Fibroblast of skin of back (primary cell): ENCODE measurements at regions not wholly inside any gene's neighbourhood (a gene's known extent, or its start where the extent isn't known, plus 50 kb on each side); places are given as distances from the start of the nearest gene placed in this dataset.
"Not testable (repeated sequence)": the region's sequence is repeated elsewhere in the genome, so short reads cannot be mapped to it uniquely, and the experiment has no call there.

Experiments used
- DNase-seq: peaks from one replicate; pipeline ENCODE4 v3.0.0-alpha.2; 2013

GRCh38 chr2:123359636-123360035 lies 665.5 kb upstream of the CNTNAP5 start:
- peak; percentile 8 for DNase-seq

DNA sequence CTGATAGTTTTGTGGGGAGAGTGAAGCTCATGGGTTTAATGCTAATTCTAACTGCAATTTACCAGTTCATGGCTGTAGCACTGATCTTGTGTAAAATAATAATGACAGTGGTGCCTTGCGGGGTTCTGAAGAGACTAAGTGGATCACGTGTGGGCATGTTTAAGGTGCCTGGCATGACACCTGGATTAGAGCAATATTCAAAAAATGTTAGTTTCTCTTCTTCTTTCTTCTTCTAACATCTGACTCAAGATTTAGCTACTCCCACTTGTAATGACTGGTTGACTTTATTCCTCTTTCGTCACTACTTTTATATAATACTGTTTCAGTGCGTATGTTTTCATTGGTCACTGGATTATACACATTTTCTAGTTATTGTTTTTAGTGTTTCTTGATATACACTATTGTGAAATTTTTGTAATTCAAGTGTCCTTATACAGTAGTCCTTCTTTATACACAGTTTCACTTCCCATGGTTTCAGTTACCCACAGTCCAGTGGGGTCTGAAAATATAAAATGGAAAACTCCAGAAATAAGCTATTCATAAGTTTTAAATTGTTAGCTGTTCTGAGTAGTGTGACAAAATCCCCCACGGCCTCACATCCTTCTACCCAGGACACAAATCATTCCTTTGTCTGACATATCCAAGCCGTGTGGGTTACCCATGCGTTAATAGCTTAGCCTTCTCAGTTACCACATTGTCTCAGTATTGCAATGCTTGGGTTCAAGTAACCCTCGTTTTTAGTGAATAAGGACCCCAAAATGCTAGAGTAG lies 662.2 kb upstream of the CNTNAP5 start:
- no peak for DNase-seq

DNA sequence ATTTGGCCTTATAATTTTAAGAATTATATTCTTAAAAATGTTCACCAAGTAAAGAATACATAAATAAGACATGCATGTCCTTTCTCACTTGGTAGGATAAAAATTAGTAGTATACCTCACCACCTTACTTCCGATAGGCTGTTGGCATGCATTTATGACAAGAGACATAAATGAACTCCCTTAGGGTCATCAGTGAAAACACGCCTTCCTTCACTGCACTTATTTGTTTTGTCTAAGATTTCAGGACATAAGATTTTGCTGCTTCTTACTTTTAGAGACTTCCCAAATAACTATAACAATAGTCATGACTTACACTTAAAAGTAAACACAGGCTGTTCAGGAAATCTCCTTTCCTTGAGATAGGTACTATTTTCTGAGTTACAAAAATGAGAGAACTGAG lies 661.3 kb upstream of the CNTNAP5 start:
- no peak for DNase-seq

GRCh38 chr2:123364243-123364896 lies 660.7 kb upstream of the CNTNAP5 start:
- DNase-seq, result no peak

DNA sequence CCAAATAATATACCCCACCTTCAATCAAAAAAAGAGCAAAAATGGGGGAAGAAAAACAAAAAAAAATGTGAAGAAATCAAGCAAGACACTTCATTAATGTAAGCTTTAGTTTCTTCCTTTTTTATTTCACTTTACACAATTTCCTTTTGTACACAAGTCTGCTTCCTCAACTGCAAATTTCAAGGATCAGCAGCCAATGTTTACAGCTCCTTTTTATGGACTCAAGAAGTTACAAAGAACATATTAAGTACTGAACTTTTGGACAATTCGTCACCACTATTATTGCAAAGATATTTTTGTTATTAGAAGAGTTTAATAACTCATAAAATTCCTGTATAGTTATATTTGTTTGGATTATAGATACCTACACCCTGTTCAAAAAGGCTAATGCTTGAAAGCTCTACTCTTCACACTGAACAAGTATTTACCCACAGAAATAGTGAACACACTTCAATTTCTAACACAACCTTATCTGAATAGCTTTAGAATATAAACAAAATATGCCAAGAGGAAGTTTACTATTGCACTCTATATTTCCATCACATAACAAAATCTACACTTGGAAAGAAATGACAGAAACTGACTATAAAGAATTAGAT lies 658.7 kb upstream of the CNTNAP5 start:
- no peak for DNase-seq

DNA sequence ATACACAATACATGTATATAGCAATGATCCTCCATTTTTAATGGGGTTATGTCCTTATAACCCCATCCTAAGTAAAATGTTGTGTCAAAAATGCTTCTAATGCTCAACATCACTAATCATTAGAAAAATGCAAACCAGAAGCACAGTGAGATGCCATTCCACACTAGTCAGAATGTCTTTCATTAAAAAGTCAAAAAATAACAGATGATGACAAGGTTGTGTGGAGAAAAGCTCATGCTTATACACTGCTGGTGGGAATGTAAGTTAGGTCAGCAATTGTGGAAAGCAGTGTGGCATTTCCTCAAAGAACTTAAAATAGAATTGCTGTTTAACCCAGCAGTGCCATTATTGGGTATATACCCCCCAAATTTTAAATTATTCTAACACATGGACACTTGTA lies 654.9 kb upstream of the CNTNAP5 start:
- DNase-seq, result peak; percentile 65

DNA sequence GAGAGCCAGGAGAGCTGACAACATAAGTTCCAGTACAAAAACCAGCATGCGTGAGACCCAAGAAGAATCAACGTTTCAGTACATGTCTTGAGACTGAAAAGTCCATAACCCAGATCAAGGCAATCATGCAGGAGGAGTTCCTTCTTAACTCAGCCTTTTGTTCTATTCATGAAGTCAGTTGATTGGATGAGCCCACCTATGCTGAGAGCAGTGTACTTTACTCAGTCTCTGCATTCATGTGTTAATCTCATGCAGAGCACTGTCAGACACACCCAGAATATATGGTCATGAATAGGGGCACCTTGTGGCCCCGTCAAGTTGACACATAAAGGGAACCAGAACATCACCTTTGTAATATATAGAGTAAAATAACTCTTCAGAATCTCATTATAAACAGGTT lies 653.6 kb upstream of the CNTNAP5 start:
- DNase-seq, result no peak

GRCh38 chr2:123380370-123380935 lies 644.6 kb upstream of the CNTNAP5 start:
- DNase-seq, result peak; percentile 61

- no peak for DNase-seq
These were observed 609.4 kb upstream of the CNTNAP5 start for GRCh38 chr2:123415678-123416077.

DNA sequence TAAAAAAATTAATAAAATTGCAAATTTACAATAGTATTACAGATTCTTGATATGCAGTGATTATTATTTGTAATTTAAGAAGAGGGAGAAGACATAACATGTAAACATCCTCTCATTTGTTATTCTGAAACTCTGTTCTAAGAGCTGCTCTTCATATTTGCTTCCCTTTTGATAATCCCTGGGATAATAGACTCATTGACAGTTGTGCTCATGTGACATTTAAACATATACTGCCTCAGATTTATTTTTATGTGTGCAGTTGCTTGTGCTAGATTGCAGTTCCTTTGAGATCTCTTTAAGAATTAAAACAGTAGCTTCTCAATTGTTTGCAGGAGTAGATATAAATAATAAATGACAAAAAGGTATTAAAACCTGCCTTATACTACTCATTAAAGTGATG lies 605.1 kb upstream of the CNTNAP5 start:
- no peak for DNase-seq

DNA sequence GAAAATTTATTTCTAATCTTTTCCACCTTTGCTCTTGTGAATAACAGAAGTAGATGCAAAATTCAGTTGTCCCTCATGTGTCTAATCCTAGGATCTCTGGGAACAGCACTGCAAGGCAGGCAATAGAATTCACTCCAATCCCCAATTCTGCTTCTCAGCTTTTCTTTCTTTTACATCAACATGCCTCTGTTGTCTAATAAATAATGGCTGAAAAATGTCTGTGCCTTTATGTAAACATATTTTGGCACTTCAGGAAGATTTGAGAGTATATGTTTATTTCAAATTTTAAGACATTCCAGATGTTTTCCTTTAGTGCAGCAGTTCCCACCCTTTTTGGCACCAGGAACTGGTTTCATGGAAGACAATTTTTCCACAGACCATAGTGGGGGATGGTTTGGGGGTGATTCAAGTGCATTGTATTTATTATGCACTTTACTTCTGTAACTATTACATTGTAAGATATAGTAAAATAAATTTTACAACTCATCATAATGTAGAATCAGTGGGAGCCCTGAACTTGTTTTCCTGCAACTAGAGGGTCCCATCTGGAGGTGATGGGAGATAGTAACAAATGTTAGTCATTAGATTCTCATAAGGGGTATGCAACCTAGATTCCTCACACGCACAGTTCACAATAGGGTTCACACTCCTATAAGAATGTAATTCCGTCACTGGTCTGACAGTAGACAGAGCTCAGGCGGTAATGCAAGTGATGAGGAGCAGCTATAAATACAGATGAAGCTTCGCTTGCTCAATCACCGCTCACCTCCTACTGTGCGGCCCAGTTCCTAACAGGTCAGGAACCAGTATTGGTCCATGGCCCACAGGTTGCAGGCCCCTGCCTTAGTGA lies 590.3 kb upstream of the CNTNAP5 start:
- DNase-seq, result no peak

DNA sequence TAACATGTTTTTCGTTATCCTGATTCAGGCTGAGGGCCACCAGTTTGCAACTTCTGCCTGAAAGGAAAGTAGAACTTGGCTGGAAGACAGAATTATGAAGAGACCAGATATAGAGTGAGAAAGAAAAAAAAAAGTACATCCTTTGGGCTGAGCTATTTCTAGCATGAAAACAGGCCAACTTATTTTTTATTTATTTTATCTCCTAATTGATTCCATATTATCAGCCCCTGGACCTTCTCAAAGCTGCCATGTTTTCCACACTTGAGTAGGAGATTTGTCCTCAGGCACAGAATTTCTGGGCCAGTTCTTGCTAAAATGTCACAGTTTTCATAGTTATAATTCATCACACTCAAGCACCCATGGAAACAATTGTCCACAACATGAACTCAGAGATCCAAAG lies 586.8 kb upstream of the CNTNAP5 start:
- DNase-seq, result no peak

DNA sequence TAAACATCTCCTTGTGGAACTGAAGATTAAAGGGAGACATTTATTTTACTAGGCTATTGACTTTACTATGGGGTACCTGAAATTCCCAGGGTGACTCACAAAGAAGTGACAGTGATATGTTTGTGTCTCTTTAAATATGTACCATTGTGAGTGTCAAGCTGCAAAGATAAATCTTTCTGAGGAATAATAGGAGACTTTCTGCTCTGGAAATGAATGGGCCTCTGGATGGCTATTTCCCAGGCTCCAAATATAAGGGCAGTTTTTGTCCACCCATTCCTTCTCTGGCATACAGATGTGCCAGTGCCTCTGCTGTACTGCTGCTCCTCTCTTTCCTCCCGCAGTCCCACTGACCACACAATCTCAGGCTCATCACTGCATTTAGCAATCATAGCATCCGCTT lies 586.4 kb upstream of the CNTNAP5 start:
- no peak for DNase-seq

DNA sequence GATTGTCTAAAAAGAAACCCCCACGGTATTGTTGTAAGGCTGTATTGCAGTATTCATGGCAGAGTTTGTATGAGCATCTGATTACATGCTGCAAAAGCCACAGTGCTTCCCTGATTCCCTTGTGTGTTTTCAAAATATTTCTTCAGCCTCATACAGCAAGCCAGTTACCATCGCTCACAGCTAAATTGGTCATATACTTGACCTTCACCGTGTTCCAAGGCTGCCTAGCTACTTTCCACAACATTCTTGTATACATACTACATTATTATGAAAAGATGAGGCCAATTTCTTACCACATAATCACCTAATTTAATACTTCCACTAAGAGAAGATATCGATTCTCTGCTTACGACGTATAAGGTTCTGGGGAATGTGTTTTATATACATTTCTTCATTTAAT lies 576.3 kb upstream of the CNTNAP5 start:
- no peak for DNase-seq

DNA sequence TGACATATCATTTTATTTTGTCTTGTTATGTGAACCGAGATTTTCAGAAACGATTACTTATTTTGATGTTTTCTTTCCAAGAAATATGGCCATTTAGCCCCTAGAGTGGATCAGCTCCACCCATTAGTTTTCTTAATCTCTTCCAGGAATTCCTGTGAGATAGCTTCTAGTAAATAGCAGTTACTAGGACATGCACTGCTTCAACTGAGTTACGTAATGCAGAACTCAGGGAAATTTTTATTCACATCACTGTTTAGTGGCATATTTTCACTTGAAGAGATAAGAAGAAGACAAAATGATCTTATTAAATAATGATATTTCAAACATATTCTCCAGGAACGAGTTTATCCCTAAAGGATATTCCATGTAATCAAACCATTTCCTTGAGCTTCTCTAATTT lies 573.5 kb upstream of the CNTNAP5 start:
- DNase-seq, result no peak

DNA sequence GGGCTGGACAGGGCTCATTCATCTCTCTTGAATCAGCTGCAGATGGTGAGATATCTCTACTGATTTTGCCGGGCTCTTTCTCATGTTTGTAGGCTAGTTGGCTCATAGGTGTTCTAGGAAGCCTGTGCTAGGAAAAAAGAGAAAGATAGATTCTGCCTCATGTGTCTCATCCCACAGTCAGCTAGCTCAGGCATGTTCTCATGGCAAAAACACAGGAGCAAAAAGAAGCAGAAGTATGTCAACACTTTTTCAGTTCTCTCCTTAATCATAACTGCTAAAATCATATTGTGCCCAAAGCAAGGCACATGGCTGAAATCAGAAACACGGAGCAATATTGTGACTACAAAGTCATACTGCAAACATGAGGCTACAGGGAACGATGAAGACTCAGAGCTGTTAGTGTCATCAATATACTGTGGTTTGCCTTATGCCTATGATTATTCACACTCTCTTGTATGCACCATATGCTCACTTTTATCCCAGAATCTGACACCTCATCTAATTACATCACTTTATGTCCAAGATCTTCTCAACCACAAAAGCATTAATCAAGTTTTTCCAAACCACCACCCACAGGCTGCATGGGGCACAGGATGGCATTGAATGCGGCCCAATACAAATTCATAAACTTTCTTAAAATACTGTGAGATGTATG lies 571.9 kb upstream of the CNTNAP5 start:
- no peak for DNase-seq

DNA sequence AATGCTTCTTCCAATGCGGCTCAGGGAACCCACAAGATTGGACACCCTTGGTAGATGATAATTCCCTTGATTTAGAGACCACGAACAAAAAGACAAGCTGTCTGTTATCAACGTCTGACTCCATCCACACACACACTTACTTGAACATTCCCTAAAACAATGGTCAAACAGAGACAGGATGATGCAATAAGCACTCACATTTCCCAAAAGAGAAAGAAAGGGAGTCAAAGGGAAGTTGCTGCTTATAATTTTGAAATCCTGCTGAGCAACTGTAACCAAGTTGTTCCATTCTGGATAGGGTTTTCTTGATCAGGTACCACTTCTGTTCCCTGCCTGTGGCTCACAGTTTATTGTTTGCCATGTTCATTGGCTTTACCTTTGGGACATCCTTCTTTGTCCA lies 571.3 kb upstream of the CNTNAP5 start:
- no peak for DNase-seq

DNA sequence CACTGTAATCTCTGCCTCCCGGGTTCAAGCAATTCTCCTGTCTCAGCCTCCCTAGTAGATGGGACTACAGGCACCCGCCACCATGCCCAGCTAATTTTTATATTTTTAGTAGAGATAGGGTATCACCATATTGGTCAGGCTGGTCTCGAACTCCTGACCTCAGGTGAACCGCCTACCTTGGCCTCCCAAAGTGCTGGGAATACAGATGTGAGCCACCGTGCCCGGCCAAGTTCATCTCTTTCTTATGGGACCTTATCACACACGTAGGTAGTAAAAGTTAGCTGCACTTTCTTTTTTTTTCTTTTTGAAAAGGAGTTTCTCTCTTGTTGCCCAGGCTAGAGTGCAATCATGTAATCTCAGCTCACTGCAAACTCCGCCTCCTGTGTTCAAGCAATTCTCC lies 569.9 kb upstream of the CNTNAP5 start:
- not testable (repeated sequence) for DNase-seq

GRCh38 chr2:123456416-123456815 lies 568.7 kb upstream of the CNTNAP5 start:
- no peak for DNase-seq

DNA sequence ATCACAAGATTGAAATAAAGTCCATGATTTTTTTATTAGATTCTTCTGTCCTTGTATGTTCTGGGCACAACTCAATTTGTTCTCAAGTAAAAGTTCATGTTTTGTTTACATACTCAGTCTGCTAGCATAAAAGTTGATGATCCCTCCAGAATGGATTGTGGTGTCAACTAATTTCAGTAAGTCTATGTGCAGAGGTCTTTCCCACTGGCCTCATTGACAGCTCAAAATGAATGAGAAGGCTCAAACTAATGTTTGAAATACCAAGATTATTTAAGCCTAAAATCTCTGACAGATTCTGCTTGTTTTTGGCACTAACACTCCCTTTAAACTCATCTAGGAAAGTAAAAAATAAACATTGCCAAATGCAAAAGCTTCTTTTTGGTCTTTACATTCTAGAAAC lies 561.2 kb upstream of the CNTNAP5 start:
- no peak for DNase-seq

DNA sequence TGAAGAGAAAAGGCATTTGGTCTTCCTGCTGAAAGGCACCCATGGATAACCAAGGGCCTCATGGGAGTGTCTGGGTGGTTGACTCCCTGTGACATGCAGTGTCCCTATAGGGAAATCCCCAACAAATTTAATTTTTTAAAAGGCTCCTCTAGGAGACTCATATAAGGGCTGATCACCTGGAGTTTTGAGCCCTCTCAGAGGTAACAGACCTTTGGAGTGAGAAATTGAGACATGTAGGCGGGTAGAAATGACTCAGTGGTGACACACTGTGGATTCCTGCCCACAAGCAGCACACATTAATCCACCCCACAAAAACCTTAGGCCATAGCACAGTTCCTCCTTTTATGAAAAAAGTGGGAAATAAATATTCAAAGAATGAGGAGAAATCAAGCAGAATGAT lies 557.0 kb upstream of the CNTNAP5 start:
- no peak for DNase-seq

DNA sequence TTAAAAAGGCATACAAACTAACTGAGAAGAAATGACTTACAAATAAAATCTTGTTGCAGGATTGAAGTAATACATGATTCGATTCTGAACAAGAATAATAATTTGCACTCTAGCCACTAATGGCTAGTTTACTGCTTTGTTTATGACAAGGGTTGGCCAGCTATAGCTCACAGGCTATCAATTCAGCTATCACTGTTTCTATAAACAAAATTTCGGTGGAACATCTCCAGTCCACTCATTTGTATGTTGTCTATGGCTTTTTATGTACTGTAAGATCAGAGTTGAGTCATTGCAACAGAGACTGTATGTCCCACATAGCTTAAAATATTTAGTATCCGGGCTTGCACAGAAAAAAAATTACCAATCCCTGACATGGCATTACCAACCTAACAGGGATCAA lies 543.7 kb upstream of the CNTNAP5 start:
- no peak for DNase-seq
